Gastrocnemius medialis (tissue), 4 donors: ENCODE measurements at regions not wholly inside any gene's neighbourhood (a gene's known extent, or its start where the extent isn't known, plus 50 kb on each side); places are given as distances from the start of the nearest gene placed in this dataset.

Experiments
- ATAC-seq, 2 donors: fragments of 150-250 bp; one replicate each; pipeline ENCODE4 v1.9.1; 2016
- DNase-seq, 2 donors: peaks; one replicate each; pipeline ENCODE4 v3.0.0-alpha.2; 2019
- H3K27ac ChIP-seq, 4 donors: fragments of 200-600 bp; sonication (generic); 1 replicate in 1 of 4; 2 replicates in 3 of 4; pipeline ENCODE4 v1.5.1; 2016 to 2018; ENCODE audit warnings: mild to moderate bottlenecking in 2 of 4, moderate library complexity in 1 of 4
- H3K27me3 ChIP-seq, 3 donors: fragments of 200-600 bp; sonication (generic) in 2 of 3; 1 replicate in 1 of 3; 2 replicates in 2 of 3; pipeline versions ENCODE4 v1.5.1 to v1.6.0; 2016 to 2019; ENCODE audit warnings: mild to moderate bottlenecking in 1 of 3, moderate library complexity in 1 of 3
- H3K36me3 ChIP-seq, 2 donors: fragments of 200-600 bp; sonication (generic) in 1 of 2; one replicate each; pipeline ENCODE4 v1.5.1; 2017 to 2018
- H3K4me1 ChIP-seq, 2 donors: fragments of 200-600 bp; sonication (generic) in 1 of 2; one replicate each; pipeline ENCODE4 v1.5.1; 2016 to 2017; ENCODE audit warnings: mild to moderate bottlenecking in 2 of 2
- H3K4me3 ChIP-seq, 4 donors: fragments of 200-600 bp; sonication (generic) in 3 of 4; 1 replicate in 1 of 4; 2 replicates in 3 of 4; pipeline ENCODE4 v1.5.1; 2016 to 2019; ENCODE audit warnings: mild to moderate bottlenecking in 2 of 4
- H3K9me3 ChIP-seq, 3 donors: fragments of 200-600 bp; sonication (generic) in 2 of 3; 1 replicate in 1 of 3; 2 replicates in 2 of 3; pipeline ENCODE4 v1.5.1; 2016 to 2019
- CTCF ChIP-seq, 5 experiments: fragments of 450-650 bp in 3 of 5; fragments of 200-600 bp in 2 of 5; sonication (generic) in 2 of 5; IDR thresholded peaks in 4 of 5; conservative IDR thresholded peaks in 1 of 5; 1 replicate in 4 of 5; 2 replicates in 1 of 5; pipeline ENCODE4 v1.5.1; 2016 to 2019; ENCODE audit warnings: antibody characterized with exemption in 5 of 5, mild to moderate bottlenecking in 3 of 5, moderate library complexity in 3 of 5
- POLR2A ChIP-seq, 2 donors: fragments of 450-650 bp; IDR thresholded peaks; one replicate each; pipeline ENCODE4 v1.6.1; 2017; ENCODE audit warnings: antibody characterized with exemption in 2 of 2, mild to moderate bottlenecking in 2 of 2, moderate library complexity in 2 of 2
- in situ Hi-C, 4 donors: fragments of 200-750 bp; cut with MboI; loops; one replicate each; pipeline versions ENCODE4 v1.15.0 to v1.8.0; 2017; ENCODE audit warnings: low sequenced_read_pairs in 4 of 4
- intact Hi-C: fragments of 100-400 bp; cut with DNase I; formaldehyde crosslinking; loops from one replicate; pipeline ENCODE4 v1.15.1; 2023; ENCODE audit warnings: low total_unique reads

GRCh38 chr4:28621591-28621990 is 1761.0 kb downstream of the STIM2 start:
- in situ Hi-C loops: no loop called here
- intact Hi-C loops: no loop called here
- ATAC-seq: no peak

GRCh38 chr4:28636971-28637370 is 1776.3 kb downstream of the STIM2 start:
- intact Hi-C loops: no loop called here
- Histone ChIP-seq H3K9me3 (no peaks in the 10 kb centered on the region), H3K4me1 (no peaks in the 10 kb centered on the region), H3K27me3 (no peaks in the 10 kb centered on the region), H3K36me3 (no peaks in the 10 kb centered on the region), H3K27ac (no peak overlapping the region), H3K4me3 (no peak overlapping the region)
- TF ChIP-seq CTCF (IDR thresholded peaks at IDR 0.05 in 4 of 5, conservative IDR thresholded peaks at IDR 0.05 in 1 of 5) (no peak), POLR2A (IDR thresholded peaks at IDR 0.05) (no peak)
- DNase-seq (no peak), ATAC-seq (no peak)
- in situ Hi-C loops: no loop called here

More at GRCh38 chr4:28621591-28621990, 1761.0 kb downstream of the STIM2 start:
- DNase-seq: no peak
- no peaks in the 10 kb centered on the region for H3K4me1 ChIP-seq
- H3K36me3 ChIP-seq: no peaks in the 10 kb centered on the region
- H3K27me3 ChIP-seq: no peaks in the 10 kb centered on the region
- H3K9me3 ChIP-seq: no peaks in the 10 kb centered on the region
- no peak for TF ChIP-seq CTCF (IDR thresholded peaks at IDR 0.05 in 4 of 5, conservative IDR thresholded peaks at IDR 0.05 in 1 of 5)
- H3K27ac ChIP-seq: no peak overlapping the region
- no peak overlapping the region for H3K4me3 ChIP-seq

- in situ Hi-C loops (no loop called here), intact Hi-C loops (no loop called here)
- TF ChIP-seq POLR2A (IDR thresholded peaks at IDR 0.05): no peak
- TF ChIP-seq CTCF (IDR thresholded peaks at IDR 0.05 in 4 of 5, conservative IDR thresholded peaks at IDR 0.05 in 1 of 5): no peak
Observed at GRCh38 chr4:28639747-28640146, 1779.1 kb downstream of the STIM2 start.

GRCh38 chr4:28654618-28655017 is 1794.0 kb downstream of the STIM2 start:
- no peaks in the 10 kb centered on the region for H3K36me3 ChIP-seq
- DNase-seq (no peak), ATAC-seq (no peak)
- TF ChIP-seq CTCF (IDR thresholded peaks at IDR 0.05 in 4 of 5, conservative IDR thresholded peaks at IDR 0.05 in 1 of 5): no peak
- TF ChIP-seq POLR2A (IDR thresholded peaks at IDR 0.05): no peak
- in situ Hi-C loops (no loop called here), intact Hi-C loops (no loop called here)
- H3K27ac ChIP-seq: no peak overlapping the region
- H3K4me1 ChIP-seq: no peaks in the 10 kb centered on the region
- H3K27me3 ChIP-seq: no peaks in the 10 kb centered on the region
- H3K9me3 ChIP-seq: no peaks in the 10 kb centered on the region
- no peak overlapping the region for H3K4me3 ChIP-seq

More at GRCh38 chr4:28639747-28640146, 1779.1 kb downstream of the STIM2 start:
- no peaks in the 10 kb centered on the region for H3K9me3 ChIP-seq
- no peaks in the 10 kb centered on the region for H3K4me1 ChIP-seq
- ATAC-seq (no peak), DNase-seq (no peak)
- H3K27me3 ChIP-seq: no peaks in the 10 kb centered on the region
- no peak overlapping the region for H3K4me3 ChIP-seq
- no peak overlapping the region for H3K27ac ChIP-seq
- no peaks in the 10 kb centered on the region for H3K36me3 ChIP-seq

DNA sequence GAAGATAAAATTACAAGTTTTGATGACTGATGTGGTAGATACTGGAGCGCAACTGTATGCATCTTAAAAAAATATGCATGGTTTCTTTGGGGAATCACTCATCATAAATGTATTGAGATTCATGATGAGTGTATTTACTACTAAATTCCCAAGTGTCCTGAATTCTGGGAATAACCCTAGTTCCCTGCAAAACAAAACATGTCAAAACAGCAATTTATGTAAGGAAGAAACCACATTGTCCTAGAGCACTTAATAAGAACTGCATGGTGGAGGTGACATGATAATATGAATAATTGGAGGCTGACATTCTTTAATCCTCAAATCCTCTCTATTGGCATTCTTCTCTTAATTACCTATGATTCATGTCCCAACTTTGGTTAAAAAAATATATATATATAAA is 1804.7 kb downstream of the STIM2 start:
- H3K4me3 ChIP-seq: no peak overlapping the region
- intact Hi-C loops: no loop called here
- H3K4me1 ChIP-seq: no peaks in the 10 kb centered on the region
- DNase-seq (no peak), ATAC-seq (no peak)
- H3K9me3 ChIP-seq: no peaks in the 10 kb centered on the region
- H3K27me3 ChIP-seq: no peaks in the 10 kb centered on the region
- H3K36me3 ChIP-seq: no peaks in the 10 kb centered on the region
- TF ChIP-seq POLR2A (IDR thresholded peaks at IDR 0.05): no peak
- no peak for TF ChIP-seq CTCF (IDR thresholded peaks at IDR 0.05 in 4 of 5, conservative IDR thresholded peaks at IDR 0.05 in 1 of 5)
- in situ Hi-C loops: no loop called here
- no peak overlapping the region for H3K27ac ChIP-seq
